Esophagus squamous epithelium (tissue), 4 donors: ENCODE measurements at regions not wholly inside any gene's neighbourhood (a gene's known extent, or its start where the extent isn't known, plus 50 kb on each side); places are given as distances from the start of the nearest gene placed in this dataset.

Experiments used
- CTCF ChIP-seq, 6 experiments: fragments of 450-650 bp in 4 of 6; fragments of 200-600 bp in 2 of 6; sonication (generic) in 2 of 6; IDR thresholded peaks; one replicate each; pipeline ENCODE4 v1.5.1; 2016 to 2019; ENCODE audit warnings: antibody characterized with exemption in 6 of 6, mild to moderate bottlenecking in 4 of 6, moderate library complexity in 4 of 6
- POLR2A ChIP-seq, 4 donors: fragments of 450-650 bp; IDR thresholded peaks; one replicate each; pipeline ENCODE4 v1.6.1; 2017; ENCODE audit warnings: antibody characterized with exemption in 4 of 4, mild to moderate bottlenecking in 4 of 4, moderate library complexity in 3 of 4

- TF ChIP-seq POLR2A (IDR thresholded peaks at IDR 0.05) (peak in 2 of 4 donors; percentile 13 to 54), CTCF (IDR thresholded peaks at IDR 0.05) (no peak)
These were observed 72.4 kb downstream of the HFE start for GRCh38 chr6:26159357-26160273.
